Jurkat, Clone E6-1 (cell line): ENCODE measurements at regions not wholly inside any gene's neighbourhood (a gene's known extent, or its start where the extent isn't known, plus 50 kb on each side); places are given as distances from the start of the nearest gene placed in this dataset.
"Not testable (repeated sequence)": the region's sequence is repeated elsewhere in the genome, so short reads cannot be mapped to it uniquely, and the experiment has no call there.

Experiments
- DNase-seq: peaks from one replicate; pipeline ENCODE4 v3.0.0-alpha.2; 2011; ENCODE audit warnings: low read depth, low spot score
- H3K4me3 ChIP-seq: 2 replicates; pipeline ENCODE4 v1.5.1; 2011; ENCODE audit warnings: mild to moderate bottlenecking, low read length, control low read depth, moderate library complexity

DNA sequence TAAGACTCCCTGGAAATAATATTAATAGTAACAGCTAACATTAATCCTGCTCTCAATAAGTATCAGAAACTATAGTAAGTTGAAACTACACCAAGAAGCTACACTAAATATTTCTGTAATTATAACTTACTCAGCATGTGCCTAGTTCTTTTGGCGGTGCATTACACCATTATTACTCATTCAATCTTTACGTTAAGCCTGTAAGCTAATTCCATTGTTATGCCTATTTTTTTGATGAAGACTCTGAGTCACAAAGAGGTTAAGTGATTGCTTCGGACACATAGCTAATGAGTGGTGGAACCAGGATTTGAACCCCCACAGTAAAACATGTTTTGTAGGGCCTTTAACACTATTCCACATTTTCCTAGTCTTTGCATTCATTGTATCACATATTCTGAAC lies 111.6 kb downstream of the RASSF10 start:
- no peak for DNase-seq
- H3K4me3 ChIP-seq, result no peak overlapping the region

DNA sequence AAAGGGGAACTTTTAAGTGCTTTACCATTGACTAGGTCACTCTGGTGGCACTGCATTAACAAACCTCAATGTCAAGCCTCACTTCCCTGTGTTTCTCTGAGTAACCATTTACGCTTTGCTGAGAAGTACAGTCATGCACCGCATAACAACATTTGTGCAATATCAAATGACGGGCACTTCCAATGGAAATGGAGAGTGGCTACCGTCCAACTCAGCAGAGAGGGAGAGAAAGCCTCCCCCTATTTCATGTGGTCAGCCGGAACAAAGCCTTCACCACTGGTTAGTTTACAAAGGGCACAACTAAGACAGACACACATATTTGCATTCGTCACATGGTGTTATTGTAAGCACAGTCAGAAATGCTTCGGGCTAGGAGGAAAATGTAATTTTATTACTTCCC lies 117.3 kb downstream of the RASSF10 start:
- DNase-seq, result no peak
- no peak overlapping the region for H3K4me3 ChIP-seq

- no peak overlapping the region for H3K4me3 ChIP-seq
- DNase-seq, result no peak
Measured at GRCh38 chr11:13127161-13127560, 118.0 kb downstream of the RASSF10 start.

DNA sequence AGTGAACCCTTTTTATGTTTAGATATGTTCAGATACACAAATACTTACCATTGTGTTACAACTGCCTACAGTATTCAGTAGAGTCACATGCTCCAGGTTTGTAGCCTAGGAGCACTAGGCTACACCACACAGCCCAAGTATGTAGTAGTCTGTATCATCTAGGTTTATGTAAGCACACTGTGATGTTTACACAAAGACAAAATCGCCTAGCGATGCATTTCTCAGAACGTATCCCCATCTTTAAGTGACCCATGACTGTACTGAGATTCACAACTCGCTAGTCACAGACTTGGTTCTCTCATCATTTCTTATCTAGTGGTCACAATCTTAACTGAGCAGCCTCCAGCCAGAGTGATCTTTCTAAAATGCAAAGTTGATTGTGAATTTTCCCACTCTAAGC lies 119.2 kb downstream of the RASSF10 start:
- no peak for DNase-seq
- no peak overlapping the region for H3K4me3 ChIP-seq

DNA sequence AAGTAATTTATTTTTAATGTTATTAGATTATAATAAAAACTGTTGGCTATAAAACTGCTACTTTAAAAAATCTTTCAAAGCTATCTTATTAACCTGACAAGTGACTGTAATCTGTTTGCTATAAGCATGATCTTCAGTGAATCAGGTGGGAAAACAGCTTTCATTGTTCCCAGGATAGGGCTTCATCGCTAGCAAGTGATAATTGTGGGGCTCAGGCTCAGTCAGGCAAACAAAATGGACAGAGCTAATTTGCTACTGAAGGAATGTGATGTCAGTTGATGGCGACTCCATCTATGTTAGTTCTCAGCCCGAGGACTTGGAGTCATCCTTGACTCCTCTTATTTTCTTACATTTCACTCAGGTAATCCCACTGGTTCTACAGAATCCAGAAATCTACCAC lies 125.0 kb downstream of the RASSF10 start:
- H3K4me3 ChIP-seq, result no peak overlapping the region
- no peak for DNase-seq

DNA sequence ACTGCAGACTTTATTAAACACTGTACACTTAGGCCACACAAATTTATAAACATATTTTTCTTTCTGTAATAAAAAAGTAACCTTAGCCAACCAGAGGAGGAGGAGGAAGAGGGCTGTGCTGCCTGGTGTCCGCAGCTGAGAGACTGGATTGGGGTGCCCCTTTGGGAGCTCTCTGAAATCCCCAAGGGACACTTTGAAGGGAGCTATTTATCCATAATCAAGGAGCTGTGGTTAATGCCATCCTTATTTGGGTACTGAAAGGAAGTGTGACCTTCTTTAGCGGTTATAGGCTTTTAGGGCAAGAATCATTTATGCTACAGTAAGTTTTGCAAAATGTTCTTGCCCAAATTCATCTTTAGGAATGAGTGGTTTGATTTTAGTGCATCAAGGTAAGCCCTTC lies 125.8 kb downstream of the RASSF10 start:
- no peak for DNase-seq
- no peak overlapping the region for H3K4me3 ChIP-seq

DNA sequence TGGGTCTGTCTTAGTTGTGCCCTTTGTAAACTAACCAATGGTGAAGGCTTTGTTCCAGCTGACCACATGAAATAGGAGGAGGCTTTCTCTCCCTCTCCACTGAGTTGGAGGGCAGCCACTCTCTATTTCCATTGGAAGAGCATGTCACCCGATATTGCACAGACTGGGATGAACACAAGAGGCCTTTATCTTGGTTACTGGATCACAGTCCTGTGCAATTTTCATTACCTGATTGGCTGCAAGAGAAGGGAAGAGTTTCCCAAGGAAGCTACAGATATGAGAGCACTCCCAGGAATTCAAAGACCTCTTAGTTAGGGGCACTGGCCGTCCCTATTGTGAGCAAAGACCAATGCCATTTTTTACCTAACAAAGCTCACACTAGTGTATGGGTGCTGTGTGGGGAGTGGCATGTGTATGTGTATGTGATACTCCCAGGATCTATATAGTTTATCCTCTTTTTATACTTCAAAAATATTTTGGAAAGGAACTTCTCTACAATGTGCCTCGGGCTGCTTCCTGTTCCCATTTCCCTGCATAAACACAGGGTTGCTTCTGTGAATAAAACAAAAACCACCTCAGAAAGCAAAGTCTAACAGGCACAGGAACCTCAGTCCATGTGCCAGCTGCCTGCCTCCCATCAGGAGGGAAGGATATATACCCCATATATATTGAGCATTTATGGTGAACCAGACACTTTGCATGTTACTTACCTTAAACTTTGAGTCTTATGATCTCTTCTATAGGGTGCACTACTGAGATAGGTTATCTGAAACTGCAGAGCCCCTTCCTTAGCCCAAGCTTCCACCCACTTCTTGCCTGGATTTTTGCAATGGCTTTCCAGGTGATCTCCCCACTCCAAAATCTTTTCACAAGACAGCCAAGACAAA lies 126.5 kb downstream of the RASSF10 start:
- H3K4me3 ChIP-seq, result no peak overlapping the region
- DNase-seq, result no peak

DNA sequence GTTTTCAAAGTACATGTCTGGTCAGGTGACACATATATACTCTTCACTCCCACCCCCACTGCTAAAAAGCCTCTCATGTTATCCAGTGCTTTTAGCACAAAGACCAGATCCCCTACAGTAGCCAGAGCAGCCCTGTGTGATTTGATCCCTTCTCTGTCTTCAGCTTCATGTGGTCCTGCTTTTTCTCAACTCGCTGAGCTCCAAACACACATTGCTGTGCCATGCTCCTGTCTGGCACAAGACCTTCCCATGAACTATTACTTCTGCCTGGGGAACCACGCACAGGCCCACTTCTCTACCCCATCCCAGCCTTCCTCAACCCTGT lies 127.1 kb downstream of the RASSF10 start:
- no peak overlapping the region for H3K4me3 ChIP-seq
- no peak for DNase-seq

- no peak overlapping the region for H3K4me3 ChIP-seq
- no peak for DNase-seq
Measured at GRCh38 chr11:13137844-13138301, 128.8 kb downstream of the RASSF10 start.

GRCh38 chr11:13139085-13139484 lies 130.0 kb downstream of the RASSF10 start:
- not testable (repeated sequence) for H3K4me3 ChIP-seq, DNase-seq

DNA sequence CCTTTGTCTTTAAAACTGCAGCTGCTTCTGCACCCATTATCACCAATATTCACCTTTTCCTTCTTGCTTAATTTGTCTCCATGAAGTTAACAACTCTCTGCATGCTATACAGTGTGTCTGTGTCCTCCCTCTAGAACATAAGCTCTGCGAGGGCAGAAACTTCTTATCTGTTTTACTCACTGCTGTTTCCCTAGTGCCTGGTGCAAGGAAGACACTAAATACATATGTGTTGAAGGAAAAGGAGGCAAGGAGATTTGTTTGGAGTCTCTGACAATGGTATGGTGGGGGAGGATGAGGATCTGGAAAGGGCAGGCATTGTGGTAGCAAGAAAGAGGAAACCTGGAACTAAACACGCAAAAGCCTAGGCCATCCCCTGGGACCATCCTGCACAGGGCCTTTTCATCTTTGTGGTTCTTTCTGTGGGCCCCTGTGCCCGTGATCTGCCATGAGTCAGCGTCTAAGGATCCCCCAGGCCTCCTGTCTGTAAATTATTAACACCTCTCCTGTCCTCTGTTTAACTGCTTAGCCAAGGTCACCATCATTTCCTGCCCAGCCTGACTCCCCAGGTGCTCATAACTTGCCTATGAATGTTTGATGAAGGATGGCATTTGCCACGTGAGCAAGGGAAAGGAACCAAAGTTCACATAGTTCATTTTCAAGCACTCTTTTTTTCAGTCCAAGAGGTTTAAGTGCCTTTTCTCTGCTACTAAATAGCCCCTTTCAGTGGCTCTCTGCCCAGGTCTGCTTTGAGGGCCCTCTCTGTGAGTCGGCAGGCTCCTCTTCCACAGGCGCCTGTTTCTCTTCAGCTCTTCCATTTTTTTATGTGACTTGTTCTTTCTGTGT lies 131.1 kb downstream of the RASSF10 start:
- no peak for DNase-seq
- no peak overlapping the region for H3K4me3 ChIP-seq

DNA sequence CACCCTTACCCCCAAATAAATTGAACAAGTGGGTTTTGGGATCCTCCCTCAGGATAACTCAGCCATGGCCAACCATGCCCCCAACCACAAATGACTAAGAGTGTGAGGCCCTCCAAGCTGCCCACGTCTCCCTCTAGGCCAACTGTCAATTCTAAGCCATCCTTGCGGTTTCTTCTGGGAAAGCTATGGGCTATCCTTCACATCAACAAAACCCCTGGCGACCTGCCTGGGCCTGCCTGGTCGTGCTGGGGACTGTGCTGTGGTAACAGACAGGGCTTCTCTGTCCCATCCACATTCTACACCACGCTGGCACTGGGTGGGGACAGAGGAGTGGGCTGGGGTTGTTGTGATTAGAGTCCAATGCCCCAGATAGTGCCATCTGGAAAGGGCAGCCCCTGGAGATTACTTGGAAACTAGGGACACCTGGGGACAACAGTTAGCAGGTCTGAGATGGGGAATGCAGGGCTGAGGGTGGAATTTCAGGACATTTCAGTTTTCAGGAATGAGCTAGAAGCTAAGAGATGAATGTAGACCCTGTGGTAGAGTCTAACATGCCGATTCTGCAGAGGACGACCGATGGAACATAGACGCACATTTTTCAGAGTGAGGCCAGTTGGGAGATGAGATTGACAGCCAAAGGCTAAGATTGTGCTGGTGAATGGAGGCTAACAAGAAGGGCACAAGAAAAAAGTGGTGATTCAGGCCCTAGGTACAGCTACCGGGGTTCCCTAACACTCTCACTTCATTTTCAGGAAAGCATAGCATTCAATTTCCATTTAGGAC lies 131.9 kb downstream of the RASSF10 start:
- no peak overlapping the region for H3K4me3 ChIP-seq
- no peak for DNase-seq

- no peak overlapping the region for H3K4me3 ChIP-seq
- DNase-seq, result no peak
Measured at GRCh38 chr11:13141731-13142709, 132.9 kb downstream of the RASSF10 start.

DNA sequence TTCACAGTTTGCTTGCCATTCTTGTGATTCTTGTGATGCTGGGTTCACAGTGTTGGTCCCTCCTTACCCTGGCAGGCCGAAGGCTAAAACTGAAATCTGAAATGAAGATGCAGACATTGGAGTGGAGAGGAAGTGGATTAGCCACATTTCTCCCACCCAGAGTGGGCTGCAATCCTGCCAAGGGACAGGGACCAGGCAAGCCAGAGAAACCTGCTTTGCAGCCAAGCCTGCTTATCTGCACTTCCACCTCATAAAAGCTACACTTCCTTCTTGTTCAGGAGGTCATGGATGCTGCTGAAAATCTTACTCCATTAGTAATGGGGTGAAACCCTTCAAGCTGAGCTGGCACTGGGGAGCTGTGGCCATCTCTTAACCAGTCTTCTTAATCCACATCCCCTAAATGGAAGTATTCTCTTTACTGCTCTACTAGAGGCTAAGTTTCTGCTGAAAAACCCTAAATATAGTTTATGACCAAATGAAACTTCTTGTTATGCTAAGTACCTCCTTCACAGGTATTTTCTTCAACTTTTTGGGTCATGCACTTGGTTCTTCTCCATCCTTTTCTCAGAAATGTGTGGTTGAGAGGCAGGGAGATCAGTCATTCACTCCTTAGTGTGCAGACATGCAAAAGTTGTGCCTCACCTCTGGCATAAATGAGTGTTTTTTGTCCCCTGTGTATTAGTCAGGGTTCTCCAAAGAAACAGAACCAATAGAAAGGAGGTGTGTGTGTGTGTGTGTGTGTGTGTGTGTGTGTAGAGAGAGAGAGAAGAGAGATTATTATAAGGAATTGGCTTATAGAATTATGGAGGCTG lies 133.9 kb upstream of the BMAL1 start:
- H3K4me3 ChIP-seq, result no peak overlapping the region
- DNase-seq, result no peak

- no peak for DNase-seq
- no peak overlapping the region for H3K4me3 ChIP-seq
Measured at GRCh38 chr11:13145461-13145860, 132.1 kb upstream of the BMAL1 start.

DNA sequence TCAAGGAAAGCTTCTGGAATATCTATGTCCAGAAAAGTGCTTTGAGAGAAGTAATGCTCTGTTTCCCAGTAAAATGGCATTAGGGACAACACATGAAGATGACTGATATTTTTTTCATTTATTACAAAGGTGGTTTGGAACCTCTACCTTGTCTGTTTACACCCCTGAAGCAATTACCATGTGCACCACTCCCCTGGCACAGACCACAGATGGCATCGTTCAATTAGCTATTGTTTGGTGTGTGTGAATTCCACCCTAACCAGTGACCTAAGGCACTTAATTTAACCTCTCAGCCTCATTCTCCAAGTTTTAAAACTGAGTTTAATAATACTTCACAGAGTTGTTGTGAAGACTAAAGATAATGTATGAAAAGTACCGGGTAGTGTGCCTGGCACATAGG lies 127.6 kb upstream of the BMAL1 start:
- no peak overlapping the region for H3K4me3 ChIP-seq
- DNase-seq, result no peak

- no peak overlapping the region for H3K4me3 ChIP-seq
Measured at GRCh38 chr11:13150487-13150886, 127.1 kb upstream of the BMAL1 start.

DNA sequence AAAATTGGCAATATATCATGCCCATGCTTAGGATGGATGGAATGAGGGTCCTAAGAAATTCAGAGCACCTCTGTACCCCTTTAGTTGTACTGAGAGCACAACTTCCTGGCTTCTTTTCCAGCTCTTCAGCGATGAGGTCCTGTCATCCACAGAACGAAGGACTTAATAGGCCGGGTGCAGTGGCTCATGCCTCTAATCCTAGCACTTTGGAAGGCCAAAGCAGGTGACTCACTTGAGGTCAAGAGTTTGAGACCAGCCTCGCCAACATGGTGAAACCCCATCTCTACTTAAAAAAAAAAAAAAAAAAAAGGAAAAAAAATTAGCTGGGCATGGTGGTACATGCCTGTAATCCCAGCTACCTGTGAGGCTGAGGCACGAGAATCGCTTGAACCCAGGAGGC lies 125.3 kb upstream of the BMAL1 start:
- DNase-seq, result no peak
- H3K4me3 ChIP-seq, result no peak overlapping the region

More at GRCh38 chr11:13150487-13150886, 127.1 kb upstream of the BMAL1 start:
- no peak for DNase-seq
